ENCODE measurements at regions not wholly inside any gene's neighbourhood (a gene's known extent, or its start where the extent isn't known, plus 50 kb on each side); places are given as distances from the start of the nearest gene placed in this dataset.

DNA sequence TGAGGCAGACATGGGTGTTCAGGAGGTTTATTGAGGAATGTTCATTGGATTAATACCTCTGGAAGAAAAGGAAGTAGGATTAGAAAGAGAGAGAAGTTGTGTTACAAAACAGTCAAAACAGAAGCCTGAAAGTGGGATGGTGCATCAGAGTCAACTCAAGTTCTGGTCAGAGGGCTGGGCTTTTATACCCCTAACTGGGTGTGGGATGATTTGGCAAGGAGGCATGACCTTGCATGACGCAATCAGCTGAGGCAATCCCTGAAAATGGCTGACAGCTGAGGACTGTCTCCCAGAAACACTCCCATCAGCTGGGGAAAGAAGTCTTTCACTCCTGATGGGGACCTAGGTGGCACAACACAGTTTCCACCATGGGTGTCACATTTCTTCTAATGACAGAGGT is 818.2 kb downstream of the SATB2 start:
- TF ChIP-seq, protein P1, sequence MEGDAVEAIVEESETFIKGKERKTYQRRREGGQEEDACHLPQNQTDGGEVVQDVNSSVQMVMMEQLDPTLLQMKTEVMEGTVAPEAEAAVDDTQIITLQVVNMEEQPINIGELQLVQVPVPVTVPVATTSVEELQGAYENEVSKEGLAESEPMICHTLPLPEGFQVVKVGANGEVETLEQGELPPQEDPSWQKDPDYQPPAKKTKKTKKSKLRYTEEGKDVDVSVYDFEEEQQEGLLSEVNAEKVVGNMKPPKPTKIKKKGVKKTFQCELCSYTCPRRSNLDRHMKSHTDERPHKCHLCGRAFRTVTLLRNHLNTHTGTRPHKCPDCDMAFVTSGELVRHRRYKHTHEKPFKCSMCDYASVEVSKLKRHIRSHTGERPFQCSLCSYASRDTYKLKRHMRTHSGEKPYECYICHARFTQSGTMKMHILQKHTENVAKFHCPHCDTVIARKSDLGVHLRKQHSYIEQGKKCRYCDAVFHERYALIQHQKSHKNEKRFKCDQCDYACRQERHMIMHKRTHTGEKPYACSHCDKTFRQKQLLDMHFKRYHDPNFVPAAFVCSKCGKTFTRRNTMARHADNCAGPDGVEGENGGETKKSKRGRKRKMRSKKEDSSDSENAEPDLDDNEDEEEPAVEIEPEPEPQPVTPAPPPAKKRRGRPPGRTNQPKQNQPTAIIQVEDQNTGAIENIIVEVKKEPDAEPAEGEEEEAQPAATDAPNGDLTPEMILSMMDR (conservative IDR thresholded peaks at IDR 0.05; ENCODE audit: low read depth, low read length) = no peak
- TF ChIP-seq EZH2 (IDR thresholded peaks at IDR 0.05; ENCODE audit: borderline replicate concordance, low read depth, low read length, poor library complexity, severe bottlenecking) = no peak

Data from A673 (cell line).